ENCODE measurements at regions not wholly inside any gene's neighbourhood (a gene's known extent, or its start where the extent isn't known, plus 50 kb on each side); places are given as distances from the start of the nearest gene placed in this dataset.

DNA sequence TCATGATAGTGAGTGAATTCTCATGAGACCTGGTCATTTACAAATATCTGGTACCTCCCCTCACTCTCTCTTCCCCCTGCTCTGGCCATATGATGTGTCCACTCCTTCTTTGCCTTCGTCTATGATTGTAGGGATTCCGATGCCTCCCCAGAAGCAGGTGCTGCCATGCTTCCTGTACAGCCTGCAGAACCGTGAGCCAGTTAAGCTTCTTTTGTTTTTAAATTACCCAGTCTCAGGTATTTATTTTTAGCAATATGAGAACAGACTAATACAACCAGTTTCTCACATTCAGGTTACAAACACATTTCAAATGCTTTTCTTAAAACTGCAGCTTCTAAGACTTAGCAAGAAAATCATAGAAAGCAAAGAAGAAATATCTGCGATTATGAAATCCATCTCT lies 321.2 kb upstream of the CDH7 start:
- no peak overlapping the region for H3K4me3 Mint-ChIP-seq
- Histone ChIP-seq H3K36me3 (ENCODE audit: control insufficient read depth, insufficient read depth, low read length) (no peaks in the 10 kb centered on the region), H3K4me3 (ENCODE audit: low read length) (no peak overlapping the region), H3K9me3 (ENCODE audit: control insufficient read depth, low read length) (no peaks in the 10 kb centered on the region), H3K27ac (ENCODE audit: low read depth, low read length) (no peak overlapping the region), H3K27me3 (ENCODE audit: control insufficient read depth, insufficient read depth, low read length, poor library complexity, severe bottlenecking) (no peaks in the 10 kb centered on the region), H3K4me1 (ENCODE audit: control insufficient read depth, insufficient read depth, low read length) (no peaks in the 10 kb centered on the region), H3K9ac (ENCODE audit: extremely low read depth, low read length, poor library complexity, severe bottlenecking) (no peak overlapping the region)
- H3K9me3 Mint-ChIP-seq = no peaks in the 10 kb centered on the region
- 94 to 100% methylated on average over 2 to 4 of the region's 4 CpGs for WGBS, 2 experiments (ENCODE audit: insufficient coverage in 1 of 2, insufficient read length in 1 of 2)
- no peaks in the 10 kb centered on the region for H3K4me1 Mint-ChIP-seq
- TF ChIP-seq, protein P1, sequence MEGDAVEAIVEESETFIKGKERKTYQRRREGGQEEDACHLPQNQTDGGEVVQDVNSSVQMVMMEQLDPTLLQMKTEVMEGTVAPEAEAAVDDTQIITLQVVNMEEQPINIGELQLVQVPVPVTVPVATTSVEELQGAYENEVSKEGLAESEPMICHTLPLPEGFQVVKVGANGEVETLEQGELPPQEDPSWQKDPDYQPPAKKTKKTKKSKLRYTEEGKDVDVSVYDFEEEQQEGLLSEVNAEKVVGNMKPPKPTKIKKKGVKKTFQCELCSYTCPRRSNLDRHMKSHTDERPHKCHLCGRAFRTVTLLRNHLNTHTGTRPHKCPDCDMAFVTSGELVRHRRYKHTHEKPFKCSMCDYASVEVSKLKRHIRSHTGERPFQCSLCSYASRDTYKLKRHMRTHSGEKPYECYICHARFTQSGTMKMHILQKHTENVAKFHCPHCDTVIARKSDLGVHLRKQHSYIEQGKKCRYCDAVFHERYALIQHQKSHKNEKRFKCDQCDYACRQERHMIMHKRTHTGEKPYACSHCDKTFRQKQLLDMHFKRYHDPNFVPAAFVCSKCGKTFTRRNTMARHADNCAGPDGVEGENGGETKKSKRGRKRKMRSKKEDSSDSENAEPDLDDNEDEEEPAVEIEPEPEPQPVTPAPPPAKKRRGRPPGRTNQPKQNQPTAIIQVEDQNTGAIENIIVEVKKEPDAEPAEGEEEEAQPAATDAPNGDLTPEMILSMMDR (conservative IDR thresholded peaks at IDR 0.05) = no peak
- no peaks in the 10 kb centered on the region for H3K27me3 Mint-ChIP-seq (ENCODE audit: insufficient read depth)
- H3K27ac Mint-ChIP-seq = no peak overlapping the region
- DNase-seq = no peak
- no peaks in the 10 kb centered on the region for H3K36me3 Mint-ChIP-seq (ENCODE audit: low read depth)

DNA sequence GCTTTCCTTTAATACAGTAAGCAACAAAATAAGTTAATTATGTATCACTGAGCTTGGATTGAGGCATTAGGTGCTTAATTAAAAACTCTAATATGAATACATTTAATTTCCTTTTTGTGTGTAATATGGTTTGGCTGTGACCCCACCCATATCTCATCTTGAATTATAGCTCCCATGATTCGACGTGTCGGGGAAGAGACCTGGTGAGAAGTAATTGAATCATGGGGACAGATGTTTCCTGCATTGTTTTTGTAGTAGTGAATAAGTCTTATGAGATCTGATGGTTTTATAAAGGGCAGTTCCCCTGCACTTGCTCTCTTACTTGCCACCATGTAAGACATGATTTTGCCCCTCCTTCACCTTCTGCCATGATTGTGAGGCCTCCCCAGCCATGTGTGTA lies 325.4 kb upstream of the CDH7 start:
- no peaks in the 10 kb centered on the region for H3K36me3 Mint-ChIP-seq (ENCODE audit: low read depth)
- no peak overlapping the region for H3K4me3 Mint-ChIP-seq
- H3K9ac ChIP-seq (ENCODE audit: extremely low read depth, low read length, poor library complexity, severe bottlenecking) = no peak overlapping the region
- TF ChIP-seq, protein P1 (conservative IDR thresholded peaks at IDR 0.05) = no peak
- H3K27me3 ChIP-seq (ENCODE audit: control insufficient read depth, insufficient read depth, low read length, poor library complexity, severe bottlenecking) = no peaks in the 10 kb centered on the region
- H3K4me3 ChIP-seq (ENCODE audit: low read length) = no peak overlapping the region
- no peaks in the 10 kb centered on the region for H3K36me3 ChIP-seq (ENCODE audit: control insufficient read depth, insufficient read depth, low read length)
- no peak for DNase-seq
- H3K9me3 Mint-ChIP-seq = no peaks in the 10 kb centered on the region
- H3K27me3 Mint-ChIP-seq (ENCODE audit: insufficient read depth) = no peaks in the 10 kb centered on the region
- no peak overlapping the region for H3K27ac ChIP-seq (ENCODE audit: low read depth, low read length)
- H3K27ac Mint-ChIP-seq = no peak overlapping the region
- H3K4me1 Mint-ChIP-seq = no peaks in the 10 kb centered on the region
- H3K9me3 ChIP-seq (ENCODE audit: control insufficient read depth, low read length) = no peaks in the 10 kb centered on the region
- no peaks in the 10 kb centered on the region for H3K4me1 ChIP-seq (ENCODE audit: control insufficient read depth, insufficient read depth, low read length)
- no CpG with 5 or more reads among the region's 3 CpGs for WGBS, 2 experiments (ENCODE audit: insufficient coverage in 1 of 2, insufficient read length in 1 of 2)

DNA sequence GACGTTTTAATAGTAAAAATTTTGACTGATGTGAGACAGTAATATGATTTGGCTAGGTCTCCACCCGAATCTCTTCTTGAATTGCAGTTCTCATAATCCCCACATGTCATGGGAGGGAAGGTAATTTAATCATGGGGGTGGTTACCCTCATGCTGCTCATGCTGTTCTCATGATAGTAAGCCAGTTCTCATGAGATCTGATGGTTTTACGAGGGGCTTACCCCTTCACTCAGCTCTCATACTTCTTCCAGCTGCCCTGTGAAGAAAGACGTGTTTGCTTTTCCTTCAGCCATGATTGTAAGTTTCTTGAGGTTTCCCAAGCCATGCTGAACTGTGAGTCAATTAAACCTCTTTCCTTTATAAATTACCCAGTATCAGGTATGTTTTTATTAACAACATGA lies 327.0 kb upstream of the CDH7 start:
- Histone ChIP-seq H3K9ac (ENCODE audit: extremely low read depth, low read length, poor library complexity, severe bottlenecking) (no peak overlapping the region), H3K27ac (ENCODE audit: low read depth, low read length) (no peak overlapping the region), H3K36me3 (ENCODE audit: control insufficient read depth, insufficient read depth, low read length) (no peaks in the 10 kb centered on the region), H3K9me3 (ENCODE audit: control insufficient read depth, low read length) (no peaks in the 10 kb centered on the region), H3K27me3 (ENCODE audit: control insufficient read depth, insufficient read depth, low read length, poor library complexity, severe bottlenecking) (no peaks in the 10 kb centered on the region), H3K4me3 (ENCODE audit: low read length) (no peak overlapping the region), H3K4me1 (ENCODE audit: control insufficient read depth, insufficient read depth, low read length) (no peaks in the 10 kb centered on the region)
- Mint-ChIP-seq H3K27ac (no peak overlapping the region), H3K4me1 (no peaks in the 10 kb centered on the region), H3K9me3 (no peaks in the 10 kb centered on the region), H3K4me3 (no peak overlapping the region), H3K36me3 (ENCODE audit: low read depth) (no peaks in the 10 kb centered on the region), H3K27me3 (ENCODE audit: insufficient read depth) (no peaks in the 10 kb centered on the region)
- DNase-seq = no peak
- TF ChIP-seq, protein P1 (conservative IDR thresholded peaks at IDR 0.05) = no peak
- 77 to 91% methylated on average over 2 to 4 of the region's 4 CpGs for WGBS, 2 experiments (ENCODE audit: insufficient coverage in 1 of 2, insufficient read length in 1 of 2)

All from endodermal cell (in vitro differentiated cells).